ENCODE measurements at regions not wholly inside any gene's neighbourhood (a gene's known extent, or its start where the extent isn't known, plus 50 kb on each side); places are given as distances from the start of the nearest gene placed in this dataset.
"Not testable (repeated sequence)": the region's sequence is repeated elsewhere in the genome, so short reads cannot be mapped to it uniquely, and the experiment has no call there.

GRCh38 chr7:97377713-97378112 lies 260.2 kb downstream of the SDHAF3 start:
- no peak for DNase-seq
- ATAC-seq: no peak

GRCh38 chr7:97381815-97382554 lies 264.5 kb downstream of the SDHAF3 start:
- DNase-seq: no peak
- no peak for ATAC-seq

- DNase-seq: no peak
- ATAC-seq: no peak
Observed at GRCh38 chr7:97390052-97390451, 272.6 kb downstream of the SDHAF3 start.

GRCh38 chr7:97390915-97391593 lies 273.6 kb downstream of the SDHAF3 start:
- no peak for ATAC-seq
- no peak for DNase-seq

- no peak for DNase-seq
- ATAC-seq: no peak
Observed at GRCh38 chr7:97401398-97401797, 283.9 kb downstream of the SDHAF3 start.

GRCh38 chr7:97405835-97406234 lies 288.3 kb downstream of the SDHAF3 start:
- ATAC-seq (no peak), DNase-seq (no peak)

GRCh38 chr7:97407106-97407505 lies 289.6 kb downstream of the SDHAF3 start:
- no peak for ATAC-seq

GRCh38 chr7:97409346-97409745 lies 291.8 kb downstream of the SDHAF3 start:
- ATAC-seq: no peak
- DNase-seq: no peak

More at GRCh38 chr7:97407106-97407505, 289.6 kb downstream of the SDHAF3 start:
- DNase-seq: no peak

GRCh38 chr7:97418312-97418711 lies 300.8 kb downstream of the SDHAF3 start:
- no peak for ATAC-seq
- no peak for DNase-seq

GRCh38 chr7:97419898-97420297 lies 302.4 kb downstream of the SDHAF3 start:
- ATAC-seq (no peak), DNase-seq (no peak)

GRCh38 chr7:97421307-97421930 lies 303.9 kb downstream of the SDHAF3 start:
- ATAC-seq: no peak
- DNase-seq: no peak

GRCh38 chr7:97422046-97422445 lies 304.5 kb downstream of the SDHAF3 start:
- ATAC-seq (no peak), DNase-seq (no peak)

GRCh38 chr7:97430006-97430405 lies 301.9 kb upstream of the TAC1 start:
- ATAC-seq (no peak), DNase-seq (no peak)

GRCh38 chr7:97439637-97440214 lies 292.2 kb upstream of the TAC1 start:
- ATAC-seq (no peak), DNase-seq (no peak)

GRCh38 chr7:97446361-97446760 lies 285.5 kb upstream of the TAC1 start:
- no peak for DNase-seq
- ATAC-seq: no peak

- not testable (repeated sequence) for ATAC-seq, DNase-seq
Observed at GRCh38 chr7:97449448-97449847, 282.4 kb upstream of the TAC1 start.

GRCh38 chr7:97450516-97450915 lies 281.4 kb upstream of the TAC1 start:
- ATAC-seq (no peak), DNase-seq (no peak)

GRCh38 chr7:97454636-97455035 lies 277.2 kb upstream of the TAC1 start:
- no peak for ATAC-seq
- no peak for DNase-seq

- ATAC-seq: no peak
- no peak for DNase-seq
Observed at GRCh38 chr7:97457054-97457453, 274.8 kb upstream of the TAC1 start.

GRCh38 chr7:97460433-97460832 lies 271.5 kb upstream of the TAC1 start:
- no peak for ATAC-seq
- no peak for DNase-seq

- DNase-seq (no peak), ATAC-seq (no peak)
Observed at GRCh38 chr7:97461596-97461995, 270.3 kb upstream of the TAC1 start.

- ATAC-seq: no peak
- no peak for DNase-seq
Observed at GRCh38 chr7:97466071-97466470, 265.8 kb upstream of the TAC1 start.
